ENCODE measurements at regions not wholly inside any gene's neighbourhood (a gene's known extent, or its start where the extent isn't known, plus 50 kb on each side); places are given as distances from the start of the nearest gene placed in this dataset.
A peak's percentile ranks its signal among the peaks of the same experiment; 100 is the strongest.
"Not testable (repeated sequence)": the region's sequence is repeated elsewhere in the genome, so short reads cannot be mapped to it uniquely, and the experiment has no call there.

GRCh38 chr11:33984682-33985389 is 66.7 kb upstream of the CAPRIN1 start:
- H3K9me3 Mint-ChIP-seq, result no peaks in the 10 kb centered on the region
- DNase-seq, result no peak
- H3K4me3 Mint-ChIP-seq, result no peak overlapping the region
- H3K36me3 Mint-ChIP-seq, result no peaks in the 10 kb centered on the region
- no peaks in the 10 kb centered on the region for H3K4me1 Mint-ChIP-seq
- peaks cover 2 to 8% (median 7%) of the 10 kb centered on the region in 3 donors for H3K27me3 Mint-ChIP-seq (ENCODE audit: low read depth in 3 of 3)
- H3K27ac Mint-ChIP-seq, result no peak overlapping the region

GRCh38 chr11:33982661-33983060 is 68.9 kb upstream of the CAPRIN1 start:
- Mint-ChIP-seq H3K27ac (no peak overlapping the region), H3K27me3 (ENCODE audit: low read depth in 3 of 3) (peaks cover 2 to 9% (median 8%) of the 10 kb centered on the region in 3 donors), H3K9me3 (no peaks in the 10 kb centered on the region), H3K4me3 (no peak overlapping the region), H3K36me3 (no peaks in the 10 kb centered on the region), H3K4me1 (no peaks in the 10 kb centered on the region)
- no peak for DNase-seq

GRCh38 chr11:33980897-33981296 is 70.6 kb upstream of the CAPRIN1 start:
- Mint-ChIP-seq H3K27me3 (ENCODE audit: low read depth in 3 of 3) (peaks cover 2 to 9% (median 8%) of the 10 kb centered on the region in 3 donors), H3K36me3 (no peaks in the 10 kb centered on the region), H3K4me1 (no peaks in the 10 kb centered on the region), H3K27ac (no peak overlapping the region), H3K9me3 (no peaks in the 10 kb centered on the region), H3K4me3 (no peak overlapping the region)
- DNase-seq, result no peak

GRCh38 chr11:33978376-33978775 is 73.2 kb upstream of the CAPRIN1 start:
- no peak for DNase-seq
- Mint-ChIP-seq H3K27ac (no peak overlapping the region), H3K4me3 (no peak overlapping the region), H3K9me3 (no peaks in the 10 kb centered on the region), H3K27me3 (ENCODE audit: low read depth in 3 of 3) (peaks cover 2 to 8% (median 7%) of the 10 kb centered on the region in 3 donors), H3K4me1 (no peaks in the 10 kb centered on the region), H3K36me3 (no peaks in the 10 kb centered on the region)

GRCh38 chr11:33977676-33978075 is 73.9 kb upstream of the CAPRIN1 start:
- H3K4me1 Mint-ChIP-seq, result no peaks in the 10 kb centered on the region
- no peak for DNase-seq
- peaks cover 2 to 8% (median 8%) of the 10 kb centered on the region in 3 donors for H3K27me3 Mint-ChIP-seq (ENCODE audit: low read depth in 3 of 3)
- H3K9me3 Mint-ChIP-seq, result no peaks in the 10 kb centered on the region
- H3K4me3 Mint-ChIP-seq, result no peak overlapping the region
- no peak overlapping the region for H3K27ac Mint-ChIP-seq
- H3K36me3 Mint-ChIP-seq, result no peaks in the 10 kb centered on the region

GRCh38 chr11:33976495-33977199 is 74.9 kb upstream of the CAPRIN1 start:
- DNase-seq, result no peak
- H3K9me3 Mint-ChIP-seq, result no peaks in the 10 kb centered on the region
- peaks cover 2 to 10% (median 8%) of the 10 kb centered on the region in 3 donors for H3K27me3 Mint-ChIP-seq (ENCODE audit: low read depth in 3 of 3)
- H3K36me3 Mint-ChIP-seq, result no peaks in the 10 kb centered on the region
- no peak overlapping the region for H3K27ac Mint-ChIP-seq
- no peak overlapping the region for H3K4me3 Mint-ChIP-seq
- H3K4me1 Mint-ChIP-seq, result no peaks in the 10 kb centered on the region

GRCh38 chr11:33974804-33975203 is 76.7 kb upstream of the CAPRIN1 start:
- DNase-seq, result no peak
- H3K4me3 Mint-ChIP-seq, result no peak overlapping the region
- H3K9me3 Mint-ChIP-seq, result no peaks in the 10 kb centered on the region
- H3K4me1 Mint-ChIP-seq, result no peaks in the 10 kb centered on the region
- peaks cover 0 to 6% (median 4%) of the 10 kb centered on the region in 3 donors for H3K27me3 Mint-ChIP-seq (ENCODE audit: low read depth in 3 of 3)
- no peak overlapping the region for H3K27ac Mint-ChIP-seq
- no peaks in the 10 kb centered on the region for H3K36me3 Mint-ChIP-seq

GRCh38 chr11:33971530-33971929 is 79.7 kb upstream of the LMO2 start:
- not testable (repeated sequence) for H3K9me3 Mint-ChIP-seq, H3K4me3 Mint-ChIP-seq

GRCh38 chr11:33970984-33971466 is 79.1 kb upstream of the LMO2 start:
- H3K27ac Mint-ChIP-seq, result no peak overlapping the region
- peak in 2 of 3 donors; percentile 18 to 20 for DNase-seq
- H3K9me3 Mint-ChIP-seq, result no peaks in the 10 kb centered on the region
- H3K4me1 Mint-ChIP-seq, result no peaks in the 10 kb centered on the region
- H3K27me3 Mint-ChIP-seq (ENCODE audit: low read depth in 3 of 3), result peaks cover 2 to 5% (median 3%) of the 10 kb centered on the region in 3 donors
- H3K36me3 Mint-ChIP-seq, result no peaks in the 10 kb centered on the region
- H3K4me3 Mint-ChIP-seq, result no peak overlapping the region

More at GRCh38 chr11:33971530-33971929, 79.7 kb upstream of the LMO2 start:
- H3K4me1 Mint-ChIP-seq; H3K36me3 Mint-ChIP-seq; H3K27ac Mint-ChIP-seq; DNase-seq; H3K27me3 Mint-ChIP-seq (ENCODE audit: low read depth in 3 of 3): not testable (repeated sequence)

- Mint-ChIP-seq H3K9me3 (no peaks in the 10 kb centered on the region), H3K4me1 (no peaks in the 10 kb centered on the region), H3K27me3 (ENCODE audit: low read depth in 3 of 3) (peaks cover 2 to 4% (median 3%) of the 10 kb centered on the region in 3 donors), H3K27ac (no peak overlapping the region), H3K4me3 (no peak overlapping the region), H3K36me3 (no peaks in the 10 kb centered on the region)
- no peak for DNase-seq
Measured at GRCh38 chr11:33967451-33967850, 75.6 kb upstream of the LMO2 start.

- Mint-ChIP-seq H3K27me3 (ENCODE audit: low read depth in 3 of 3) (peaks cover 0 to 7% (median 3%) of the 10 kb centered on the region in 3 donors), H3K4me1 (no peaks in the 10 kb centered on the region), H3K4me3 (no peak overlapping the region), H3K36me3 (no peaks in the 10 kb centered on the region), H3K9me3 (no peaks in the 10 kb centered on the region), H3K27ac (no peak overlapping the region)
- no peak for DNase-seq
Measured at GRCh38 chr11:33965032-33965431, 73.2 kb upstream of the LMO2 start.

- H3K27me3 Mint-ChIP-seq (ENCODE audit: low read depth in 3 of 3), result peaks cover 0 to 15% (median 2%) of the 10 kb centered on the region in 3 donors
- no peaks in the 10 kb centered on the region for H3K9me3 Mint-ChIP-seq
- no peaks in the 10 kb centered on the region for H3K36me3 Mint-ChIP-seq
- H3K4me1 Mint-ChIP-seq, result no peaks in the 10 kb centered on the region
- H3K4me3 Mint-ChIP-seq, result no peak overlapping the region
- H3K27ac Mint-ChIP-seq, result no peak overlapping the region
- DNase-seq, result no peak
Measured at GRCh38 chr11:33959855-33960400, 68.1 kb upstream of the LMO2 start.

- H3K4me1 Mint-ChIP-seq, result no peaks in the 10 kb centered on the region
- H3K36me3 Mint-ChIP-seq, result no peaks in the 10 kb centered on the region
- no peaks in the 10 kb centered on the region for H3K9me3 Mint-ChIP-seq
- H3K27ac Mint-ChIP-seq, result no peak overlapping the region
- no peak for DNase-seq
- no peak overlapping the region for H3K4me3 Mint-ChIP-seq
- peaks cover 0 to 14% (median 2%) of the 10 kb centered on the region in 3 donors for H3K27me3 Mint-ChIP-seq (ENCODE audit: low read depth in 3 of 3)
Measured at GRCh38 chr11:33957304-33957917, 65.5 kb upstream of the LMO2 start.

GRCh38 chr11:33956611-33957010 is 64.7 kb upstream of the LMO2 start:
- H3K27ac Mint-ChIP-seq, result no peak overlapping the region
- peaks cover 0 to 14% (median 2%) of the 10 kb centered on the region in 3 donors for H3K27me3 Mint-ChIP-seq (ENCODE audit: low read depth in 3 of 3)
- no peak overlapping the region for H3K4me3 Mint-ChIP-seq
- H3K4me1 Mint-ChIP-seq, result no peaks in the 10 kb centered on the region
- H3K36me3 Mint-ChIP-seq, result no peaks in the 10 kb centered on the region
- no peak for DNase-seq
- no peaks in the 10 kb centered on the region for H3K9me3 Mint-ChIP-seq
